WTC11 (cell line): ENCODE measurements at regions not wholly inside any gene's neighbourhood (a gene's known extent, or its start where the extent isn't known, plus 50 kb on each side); places are given as distances from the start of the nearest gene placed in this dataset.

Source experiments
- ATAC-seq: fragments of 200-7000 bp; cut with Tn5 transposase; 2 replicates; pipeline ENCODE4 v1.10.0; 2021; ENCODE audit warnings: mild to moderate bottlenecking, moderate library complexity
- CTCF ChIA-PET: fragments of 300-600 bp; sonication (Branson Sonifier 250); formaldehyde crosslinking; loops from one replicate; lab custom pipeline; 2021; ENCODE audit warnings: antibody characterized with exemption; lab: Charles Lee
- POLR2A ChIA-PET: fragments of 350-600 bp; sonication (Branson Sonifier 250); formaldehyde crosslinking; loops from one replicate; lab custom pipeline; 2021; ENCODE audit warnings: antibody characterized with exemption; lab: Charles Lee
- DNase-seq: peaks from one replicate; pipeline ENCODE4 v3.0.0; 2021; ENCODE audit warnings: low spot score
- H3K27ac Mint-ChIP-seq: 2 replicates; pipeline ENCODE4 v1.8.0; 2021; ENCODE audit warnings: mixed read lengths
- H3K27me3 Mint-ChIP-seq: 2 replicates; pipeline ENCODE4 v1.8.0; 2021; ENCODE audit warnings: low read depth, mild to moderate bottlenecking, moderate library complexity, mixed read lengths
- H3K36me3 Mint-ChIP-seq: 2 replicates; pipeline ENCODE4 v1.8.0; 2021; ENCODE audit warnings: mixed read lengths
- H3K4me1 Mint-ChIP-seq: 2 replicates; pipeline ENCODE4 v1.8.0; 2022; ENCODE audit warnings: mixed read lengths
- H3K4me3 Mint-ChIP-seq: 2 replicates; pipeline ENCODE4 v1.8.0; 2021; ENCODE audit warnings: mild to moderate bottlenecking, moderate library complexity, mixed read lengths
- H3K9me3 Mint-ChIP-seq: 2 replicates; pipeline ENCODE4 v1.8.0; 2021; ENCODE audit warnings: mixed read lengths
- CBFB ChIP-seq: sonication (generic); formaldehyde crosslinking; IDR thresholded peaks from 2 replicates; pipeline ENCODE4 v1.8.1; 2022; ENCODE audit warnings: mild to moderate bottlenecking, low read depth, missing genetic modification reagents
- CREB1 ChIP-seq: sonication (generic); formaldehyde crosslinking; IDR thresholded peaks from 2 replicates; pipeline ENCODE4 v1.8.0; 2023; ENCODE audit warnings: mild to moderate bottlenecking, missing genetic modification reagents
- CREM ChIP-seq: sonication (generic); formaldehyde crosslinking; IDR thresholded peaks from 2 replicates; pipeline ENCODE4 v1.8.1; 2022; ENCODE audit warnings: mild to moderate bottlenecking, missing genetic modification reagents, moderate library complexity
- JAZF1 ChIP-seq: fragments of 250-450 bp; sonication (Bioruptor Pico); IDR thresholded peaks from 2 replicates; pipeline ENCODE4 v1.9.0; 2021; ENCODE audit warnings: moderate library complexity, mild to moderate bottlenecking, inconsistent platforms
- NR3C1 ChIP-seq: sonication (generic); formaldehyde crosslinking; conservative IDR thresholded peaks from 2 replicates; pipeline ENCODE4 v1.8.1; 2023; ENCODE audit warnings: low read depth, mild to moderate bottlenecking, missing genetic modification reagents
- SMAD4 ChIP-seq: sonication (generic); formaldehyde crosslinking; IDR thresholded peaks from 2 replicates; pipeline ENCODE4 v1.8.0; 2022; ENCODE audit warnings: mild to moderate bottlenecking, missing genetic modification reagents
- TEAD1 ChIP-seq: sonication (generic); formaldehyde crosslinking; IDR thresholded peaks from 2 replicates; pipeline ENCODE4 v1.8.0; 2022; ENCODE audit warnings: mild to moderate bottlenecking, missing genetic modification reagents
- TP53 ChIP-seq: sonication (generic); formaldehyde crosslinking; IDR thresholded peaks from 2 replicates; pipeline ENCODE4 v1.8.1; 2023; ENCODE audit warnings: mild to moderate bottlenecking, missing genetic modification reagents
- ZNF138 ChIP-seq: sonication (generic); formaldehyde crosslinking; conservative IDR thresholded peaks from 2 replicates; pipeline ENCODE4 v1.8.1; 2022; ENCODE audit warnings: mild to moderate bottlenecking, moderate library complexity, missing genetic modification reagents
- ZNF396 ChIP-seq: fragments of 250-450 bp; sonication (Bioruptor Pico); IDR thresholded peaks from 2 replicates; pipeline ENCODE4 v1.8.0; 2021; ENCODE audit warnings: mild to moderate bottlenecking, moderate library complexity, borderline replicate concordance
- ZNF416 ChIP-seq: fragments of 250-450 bp; sonication (Bioruptor Pico); IDR thresholded peaks from 2 replicates; pipeline ENCODE4 v1.9.0; 2021; ENCODE audit warnings: mild to moderate bottlenecking, inconsistent platforms
- TF ChIP-seq, protein P1 (sequence below): fragments of 250-450 bp; sonication (Bioruptor Pico); IDR thresholded peaks from 2 replicates; pipeline ENCODE4 v1.9.0; 2021; ENCODE audit warnings: mild to moderate bottlenecking, borderline replicate concordance
- TF ChIP-seq, protein P2 (sequence below): sonication (generic); formaldehyde crosslinking; IDR thresholded peaks from 2 replicates; pipeline ENCODE4 v1.8.1; 2022; ENCODE audit warnings: low read depth, mild to moderate bottlenecking, moderate library complexity, missing genetic modification reagents, borderline replicate concordance
- TF ChIP-seq, protein P3 (sequence below): sonication (generic); formaldehyde crosslinking; IDR thresholded peaks from 2 replicates; pipeline ENCODE4 v1.8.1; 2022; ENCODE audit warnings: mild to moderate bottlenecking, missing genetic modification reagents, moderate library complexity, borderline replicate concordance
- TF ChIP-seq, protein P4 (sequence below): sonication (generic); formaldehyde crosslinking; conservative IDR thresholded peaks from 2 replicates; pipeline ENCODE4 v1.8.1; 2022; ENCODE audit warnings: mild to moderate bottlenecking, missing genetic modification reagents
- TF ChIP-seq, protein P5 (sequence below): fragments of 250-450 bp; sonication (Bioruptor Pico); IDR thresholded peaks from 2 replicates; pipeline ENCODE4 v1.9.0; 2021; ENCODE audit warnings: mild to moderate bottlenecking
- TF ChIP-seq, protein P6 (sequence below): sonication (generic); formaldehyde crosslinking; IDR thresholded peaks from 2 replicates; pipeline ENCODE4 v1.8.0; 2022; ENCODE audit warnings: mild to moderate bottlenecking, missing genetic modification reagents

DNA sequence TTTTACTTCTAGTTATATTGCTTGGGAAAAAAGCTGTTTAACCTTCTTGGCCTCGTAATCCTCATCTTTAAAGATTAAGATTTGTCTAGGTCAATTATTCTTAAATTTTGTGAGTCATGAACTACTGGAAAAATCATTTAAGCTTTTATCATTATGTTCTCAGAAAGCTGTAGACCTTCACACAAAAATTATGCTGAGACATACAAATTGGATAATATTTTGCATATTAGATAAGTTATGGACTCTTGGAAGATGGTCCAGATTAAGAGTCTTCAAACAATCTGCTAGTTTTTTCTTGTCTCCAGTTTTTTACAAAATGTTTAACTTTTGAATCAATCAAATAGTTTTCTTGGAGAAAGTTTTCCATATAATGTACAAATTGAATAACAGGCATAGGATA, 108.1 kb upstream of the NEIL3 start:
- H3K27ac Mint-ChIP-seq: no peak overlapping the region
- ChIA-PET CTCF (no interaction called here), POLR2A (no interaction called here)
- DNase-seq (no peak), ATAC-seq (no peak)
- peaks cover 25% of the 10 kb centered on the region for H3K36me3 Mint-ChIP-seq
- H3K4me1 Mint-ChIP-seq: no peaks in the 10 kb centered on the region
- TF ChIP-seq CREM (CRISPR knock-in tag): no peak
- TF ChIP-seq ZNF416: no peak
- no peaks in the 10 kb centered on the region for H3K27me3 Mint-ChIP-seq
- H3K4me3 Mint-ChIP-seq: no peak overlapping the region
- H3K9me3 Mint-ChIP-seq: peaks cover 46% of the 10 kb centered on the region

DNA sequence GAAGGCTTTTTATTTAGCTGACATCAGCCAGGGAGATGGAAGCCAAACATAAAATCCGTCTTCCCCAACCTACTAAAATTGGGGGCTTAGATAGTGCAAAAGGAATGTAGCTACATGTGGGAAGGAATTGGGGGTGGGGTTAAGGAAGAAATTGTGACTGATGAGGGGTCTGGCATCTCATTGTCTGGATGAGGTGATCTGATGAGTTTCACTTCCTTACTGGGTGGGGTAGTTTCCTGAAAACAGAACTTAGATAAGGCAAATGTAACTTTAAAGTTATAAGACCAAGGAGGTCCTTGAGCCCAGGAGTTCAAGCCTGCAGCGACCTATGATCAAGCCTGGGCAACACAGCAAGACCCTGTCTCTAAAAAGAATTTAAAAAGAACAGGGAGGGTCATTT, 105.5 kb upstream of the NEIL3 start:
- Mint-ChIP-seq H3K27ac (no peak overlapping the region), H3K9me3 (peaks cover 35% of the 10 kb centered on the region), H3K27me3 (no peaks in the 10 kb centered on the region), H3K36me3 (peaks cover 7% of the 10 kb centered on the region), H3K4me3 (no peak overlapping the region), H3K4me1 (no peaks in the 10 kb centered on the region)
- ATAC-seq (no peak), DNase-seq (no peak)
- CTCF ChIA-PET: no interaction called here
- POLR2A ChIA-PET: no interaction called here
- TF ChIP-seq, protein P1, sequence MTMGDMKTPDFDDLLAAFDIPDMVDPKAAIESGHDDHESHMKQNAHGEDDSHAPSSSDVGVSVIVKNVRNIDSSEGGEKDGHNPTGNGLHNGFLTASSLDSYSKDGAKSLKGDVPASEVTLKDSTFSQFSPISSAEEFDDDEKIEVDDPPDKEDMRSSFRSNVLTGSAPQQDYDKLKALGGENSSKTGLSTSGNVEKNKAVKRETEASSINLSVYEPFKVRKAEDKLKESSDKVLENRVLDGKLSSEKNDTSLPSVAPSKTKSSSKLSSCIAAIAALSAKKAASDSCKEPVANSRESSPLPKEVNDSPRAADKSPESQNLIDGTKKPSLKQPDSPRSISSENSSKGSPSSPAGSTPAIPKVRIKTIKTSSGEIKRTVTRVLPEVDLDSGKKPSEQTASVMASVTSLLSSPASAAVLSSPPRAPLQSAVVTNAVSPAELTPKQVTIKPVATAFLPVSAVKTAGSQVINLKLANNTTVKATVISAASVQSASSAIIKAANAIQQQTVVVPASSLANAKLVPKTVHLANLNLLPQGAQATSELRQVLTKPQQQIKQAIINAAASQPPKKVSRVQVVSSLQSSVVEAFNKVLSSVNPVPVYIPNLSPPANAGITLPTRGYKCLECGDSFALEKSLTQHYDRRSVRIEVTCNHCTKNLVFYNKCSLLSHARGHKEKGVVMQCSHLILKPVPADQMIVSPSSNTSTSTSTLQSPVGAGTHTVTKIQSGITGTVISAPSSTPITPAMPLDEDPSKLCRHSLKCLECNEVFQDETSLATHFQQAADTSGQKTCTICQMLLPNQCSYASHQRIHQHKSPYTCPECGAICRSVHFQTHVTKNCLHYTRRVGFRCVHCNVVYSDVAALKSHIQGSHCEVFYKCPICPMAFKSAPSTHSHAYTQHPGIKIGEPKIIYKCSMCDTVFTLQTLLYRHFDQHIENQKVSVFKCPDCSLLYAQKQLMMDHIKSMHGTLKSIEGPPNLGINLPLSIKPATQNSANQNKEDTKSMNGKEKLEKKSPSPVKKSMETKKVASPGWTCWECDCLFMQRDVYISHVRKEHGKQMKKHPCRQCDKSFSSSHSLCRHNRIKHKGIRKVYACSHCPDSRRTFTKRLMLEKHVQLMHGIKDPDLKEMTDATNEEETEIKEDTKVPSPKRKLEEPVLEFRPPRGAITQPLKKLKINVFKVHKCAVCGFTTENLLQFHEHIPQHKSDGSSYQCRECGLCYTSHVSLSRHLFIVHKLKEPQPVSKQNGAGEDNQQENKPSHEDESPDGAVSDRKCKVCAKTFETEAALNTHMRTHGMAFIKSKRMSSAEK (CRISPR knock-in tag): no peak
- TF ChIP-seq TEAD1: no peak
- TF ChIP-seq, protein P2, sequence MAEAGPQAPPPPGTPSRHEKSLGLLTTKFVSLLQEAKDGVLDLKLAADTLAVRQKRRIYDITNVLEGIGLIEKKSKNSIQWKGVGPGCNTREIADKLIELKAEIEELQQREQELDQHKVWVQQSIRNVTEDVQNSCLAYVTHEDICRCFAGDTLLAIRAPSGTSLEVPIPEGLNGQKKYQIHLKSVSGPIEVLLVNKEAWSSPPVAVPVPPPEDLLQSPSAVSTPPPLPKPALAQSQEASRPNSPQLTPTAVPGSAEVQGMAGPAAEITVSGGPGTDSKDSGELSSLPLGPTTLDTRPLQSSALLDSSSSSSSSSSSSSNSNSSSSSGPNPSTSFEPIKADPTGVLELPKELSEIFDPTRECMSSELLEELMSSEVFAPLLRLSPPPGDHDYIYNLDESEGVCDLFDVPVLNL (CRISPR knock-in tag): no peak
- no peak for TF ChIP-seq CBFB (CRISPR knock-in tag)
- no peak for TF ChIP-seq ZNF396 (CRISPR knock-in tag)
- TF ChIP-seq JAZF1 (CRISPR knock-in tag): no peak
- no peak for TF ChIP-seq SMAD4 (CRISPR knock-in tag)
- no peak for TF ChIP-seq ZNF138 (CRISPR knock-in tag)
- TF ChIP-seq, protein P3, sequence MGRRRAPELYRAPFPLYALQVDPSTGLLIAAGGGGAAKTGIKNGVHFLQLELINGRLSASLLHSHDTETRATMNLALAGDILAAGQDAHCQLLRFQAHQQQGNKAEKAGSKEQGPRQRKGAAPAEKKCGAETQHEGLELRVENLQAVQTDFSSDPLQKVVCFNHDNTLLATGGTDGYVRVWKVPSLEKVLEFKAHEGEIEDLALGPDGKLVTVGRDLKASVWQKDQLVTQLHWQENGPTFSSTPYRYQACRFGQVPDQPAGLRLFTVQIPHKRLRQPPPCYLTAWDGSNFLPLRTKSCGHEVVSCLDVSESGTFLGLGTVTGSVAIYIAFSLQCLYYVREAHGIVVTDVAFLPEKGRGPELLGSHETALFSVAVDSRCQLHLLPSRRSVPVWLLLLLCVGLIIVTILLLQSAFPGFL (CRISPR knock-in tag): no peak
- no peak for TF ChIP-seq NR3C1 (CRISPR knock-in tag)
- TF ChIP-seq TP53 (CRISPR knock-in tag): no peak
- TF ChIP-seq, protein P4, sequence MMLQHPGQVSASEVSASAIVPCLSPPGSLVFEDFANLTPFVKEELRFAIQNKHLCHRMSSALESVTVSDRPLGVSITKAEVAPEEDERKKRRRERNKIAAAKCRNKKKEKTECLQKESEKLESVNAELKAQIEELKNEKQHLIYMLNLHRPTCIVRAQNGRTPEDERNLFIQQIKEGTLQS (CRISPR knock-in tag): no peak
- TF ChIP-seq, protein P5, sequence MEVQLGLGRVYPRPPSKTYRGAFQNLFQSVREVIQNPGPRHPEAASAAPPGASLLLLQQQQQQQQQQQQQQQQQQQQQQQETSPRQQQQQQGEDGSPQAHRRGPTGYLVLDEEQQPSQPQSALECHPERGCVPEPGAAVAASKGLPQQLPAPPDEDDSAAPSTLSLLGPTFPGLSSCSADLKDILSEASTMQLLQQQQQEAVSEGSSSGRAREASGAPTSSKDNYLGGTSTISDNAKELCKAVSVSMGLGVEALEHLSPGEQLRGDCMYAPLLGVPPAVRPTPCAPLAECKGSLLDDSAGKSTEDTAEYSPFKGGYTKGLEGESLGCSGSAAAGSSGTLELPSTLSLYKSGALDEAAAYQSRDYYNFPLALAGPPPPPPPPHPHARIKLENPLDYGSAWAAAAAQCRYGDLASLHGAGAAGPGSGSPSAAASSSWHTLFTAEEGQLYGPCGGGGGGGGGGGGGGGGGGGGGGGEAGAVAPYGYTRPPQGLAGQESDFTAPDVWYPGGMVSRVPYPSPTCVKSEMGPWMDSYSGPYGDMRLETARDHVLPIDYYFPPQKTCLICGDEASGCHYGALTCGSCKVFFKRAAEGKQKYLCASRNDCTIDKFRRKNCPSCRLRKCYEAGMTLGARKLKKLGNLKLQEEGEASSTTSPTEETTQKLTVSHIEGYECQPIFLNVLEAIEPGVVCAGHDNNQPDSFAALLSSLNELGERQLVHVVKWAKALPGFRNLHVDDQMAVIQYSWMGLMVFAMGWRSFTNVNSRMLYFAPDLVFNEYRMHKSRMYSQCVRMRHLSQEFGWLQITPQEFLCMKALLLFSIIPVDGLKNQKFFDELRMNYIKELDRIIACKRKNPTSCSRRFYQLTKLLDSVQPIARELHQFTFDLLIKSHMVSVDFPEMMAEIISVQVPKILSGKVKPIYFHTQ: no peak
- TF ChIP-seq, protein P6, sequence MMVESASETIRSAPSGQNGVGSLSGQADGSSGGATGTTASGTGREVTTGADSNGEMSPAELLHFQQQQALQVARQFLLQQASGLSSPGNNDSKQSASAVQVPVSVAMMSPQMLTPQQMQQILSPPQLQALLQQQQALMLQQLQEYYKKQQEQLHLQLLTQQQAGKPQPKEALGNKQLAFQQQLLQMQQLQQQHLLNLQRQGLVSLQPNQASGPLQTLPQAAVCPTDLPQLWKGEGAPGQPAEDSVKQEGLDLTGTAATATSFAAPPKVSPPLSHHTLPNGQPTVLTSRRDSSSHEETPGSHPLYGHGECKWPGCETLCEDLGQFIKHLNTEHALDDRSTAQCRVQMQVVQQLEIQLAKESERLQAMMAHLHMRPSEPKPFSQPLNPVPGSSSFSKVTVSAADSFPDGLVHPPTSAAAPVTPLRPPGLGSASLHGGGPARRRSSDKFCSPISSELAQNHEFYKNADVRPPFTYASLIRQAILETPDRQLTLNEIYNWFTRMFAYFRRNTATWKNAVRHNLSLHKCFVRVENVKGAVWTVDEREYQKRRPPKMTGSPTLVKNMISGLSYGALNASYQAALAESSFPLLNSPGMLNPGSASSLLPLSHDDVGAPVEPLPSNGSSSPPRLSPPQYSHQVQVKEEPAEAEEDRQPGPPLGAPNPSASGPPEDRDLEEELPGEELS (CRISPR knock-in tag): no peak
- TF ChIP-seq CREB1 (CRISPR knock-in tag): no peak
